ENCODE measurements at regions not wholly inside any gene's neighbourhood (a gene's known extent, or its start where the extent isn't known, plus 50 kb on each side); places are given as distances from the start of the nearest gene placed in this dataset.

DNA sequence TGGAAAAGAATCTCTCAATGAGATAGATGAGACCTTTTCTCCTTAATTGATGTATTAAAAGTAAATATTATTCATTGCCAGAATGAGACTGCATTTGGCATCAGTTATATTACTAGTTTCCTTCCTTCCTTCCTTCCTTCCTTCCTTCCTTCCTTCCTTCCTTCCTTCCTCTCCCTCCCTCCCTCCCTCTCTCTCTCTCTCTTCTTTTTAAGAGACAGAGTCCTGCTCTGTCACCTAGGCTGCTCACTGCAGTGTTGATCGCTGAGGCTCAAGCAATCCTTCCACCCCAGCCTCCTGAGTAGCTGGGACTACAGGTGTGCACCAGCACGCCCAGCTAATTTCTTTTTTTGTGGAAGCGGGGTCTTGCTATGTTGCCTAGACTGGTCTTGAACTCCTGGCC, 50.4 kb upstream of the ARX start:
- no peak for DNase-seq (ENCODE audit: low spot score)
- H3K27me3 Mint-ChIP-seq (ENCODE audit: insufficient read depth), result no peaks in the 10 kb centered on the region
- H3K9me3 Mint-ChIP-seq, result peaks cover 7% of the 10 kb centered on the region
- H3K27ac Mint-ChIP-seq, result no peak overlapping the region
- intact Hi-C loops (cut with micrococcal nuclease), result loop anchor here (5.0 kb wide), 1 partner anchor 44 kb away; no protein-coding TSS in a partner anchor
- H3K4me3 Mint-ChIP-seq, result no peak overlapping the region
- H3K36me3 Mint-ChIP-seq (ENCODE audit: low read depth), result no peaks in the 10 kb centered on the region
- peaks cover 11% of the 10 kb centered on the region for H3K4me1 Mint-ChIP-seq (ENCODE audit: low read depth)

Measured in activated T-helper 1 cell treated with anti-CD3 and anti-CD28 coated beads, Interleukin-12 subunit alpha, Interleukin-12 subunit beta, Interleukin-2, Interleukin-4 antibody, amounts not matched to agents 30 ng/mL and 10 ng/mL and 1 ng/mL, durations not matched to agents 14 hours and 24 hours and 36 hours (primary cell).